ENCODE measurements at regions not wholly inside any gene's neighbourhood (a gene's known extent, or its start where the extent isn't known, plus 50 kb on each side); places are given as distances from the start of the nearest gene placed in this dataset.

DNA sequence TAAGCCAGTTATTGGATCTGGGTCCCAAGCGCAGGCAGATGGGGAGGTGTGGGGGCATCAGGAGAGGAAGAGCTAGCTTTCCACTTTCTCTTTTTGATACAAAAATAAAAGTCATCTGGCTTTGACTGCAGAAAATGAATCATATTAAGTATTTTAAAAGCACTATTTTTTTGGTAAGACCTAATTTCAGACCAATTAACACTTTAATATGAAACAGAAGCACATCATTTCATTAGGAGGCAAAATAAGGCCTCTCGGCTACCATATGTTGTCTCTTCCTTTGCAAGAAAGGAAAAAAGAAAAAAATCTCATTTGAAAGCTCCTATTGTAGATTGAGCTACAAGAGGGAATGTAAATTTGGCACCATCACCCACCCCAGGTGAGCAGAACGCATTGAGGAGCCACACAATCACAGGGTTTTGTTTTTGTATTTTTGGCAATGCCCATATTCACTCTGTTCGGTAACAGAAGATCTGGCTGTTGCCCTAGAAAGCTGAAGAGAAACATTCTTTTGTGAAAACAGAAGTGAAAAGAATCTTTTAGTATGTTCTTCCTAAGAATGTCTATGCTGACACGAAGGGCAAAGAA is 390.7 kb upstream of the ETAA1 start:
- no peaks in the 10 kb centered on the region for H3K79me2 ChIP-seq (ENCODE audit: insufficient read depth, low read length)
- WGBS (ENCODE audit: extremely low coverage, insufficient read length, low lambda C conversion rate): no CpG with 5 or more reads among the region's 5 CpGs
- no peaks in the 10 kb centered on the region for H3K4me1 ChIP-seq (ENCODE audit: insufficient read depth, low read length)
- no peak overlapping the region for H3K56ac ChIP-seq (ENCODE audit: insufficient read length, low read depth, low read length)
- no peaks in the 10 kb centered on the region for H3K9me3 ChIP-seq (ENCODE audit: control insufficient read depth, low read depth, low read length)
- no peak overlapping the region for H4K8ac ChIP-seq (replicated peaks; ENCODE audit: insufficient read length, low read depth, low read length)
- no peak overlapping the region for H2AK5ac ChIP-seq (ENCODE audit: insufficient read length, low read length)
- H3K27me3 Mint-ChIP-seq (ENCODE audit: low read depth): no peaks in the 10 kb centered on the region; the same call in 1 of the 2 replicates
- H3K27me3 ChIP-seq (ENCODE audit: insufficient read depth, low read length): no peaks in the 10 kb centered on the region
- no peaks in the 10 kb centered on the region for H3K36me3 Mint-ChIP-seq (ENCODE audit: insufficient read depth in 1 of 3, low read depth in 3 of 3)
- no peak overlapping the region for H3K23ac ChIP-seq (ENCODE audit: insufficient read length, low read depth, low read length)
- no peak overlapping the region for H4K5ac ChIP-seq (ENCODE audit: insufficient read length, low read depth, low read length)
- H2AFZ ChIP-seq (ENCODE audit: low read length): no peak overlapping the region
- TF ChIP-seq, protein P1, sequence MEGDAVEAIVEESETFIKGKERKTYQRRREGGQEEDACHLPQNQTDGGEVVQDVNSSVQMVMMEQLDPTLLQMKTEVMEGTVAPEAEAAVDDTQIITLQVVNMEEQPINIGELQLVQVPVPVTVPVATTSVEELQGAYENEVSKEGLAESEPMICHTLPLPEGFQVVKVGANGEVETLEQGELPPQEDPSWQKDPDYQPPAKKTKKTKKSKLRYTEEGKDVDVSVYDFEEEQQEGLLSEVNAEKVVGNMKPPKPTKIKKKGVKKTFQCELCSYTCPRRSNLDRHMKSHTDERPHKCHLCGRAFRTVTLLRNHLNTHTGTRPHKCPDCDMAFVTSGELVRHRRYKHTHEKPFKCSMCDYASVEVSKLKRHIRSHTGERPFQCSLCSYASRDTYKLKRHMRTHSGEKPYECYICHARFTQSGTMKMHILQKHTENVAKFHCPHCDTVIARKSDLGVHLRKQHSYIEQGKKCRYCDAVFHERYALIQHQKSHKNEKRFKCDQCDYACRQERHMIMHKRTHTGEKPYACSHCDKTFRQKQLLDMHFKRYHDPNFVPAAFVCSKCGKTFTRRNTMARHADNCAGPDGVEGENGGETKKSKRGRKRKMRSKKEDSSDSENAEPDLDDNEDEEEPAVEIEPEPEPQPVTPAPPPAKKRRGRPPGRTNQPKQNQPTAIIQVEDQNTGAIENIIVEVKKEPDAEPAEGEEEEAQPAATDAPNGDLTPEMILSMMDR (conservative IDR thresholded peaks at IDR 0.05): no peak
- no peak overlapping the region for H3K9ac ChIP-seq (ENCODE audit: extremely low read depth, insufficient read length, low read length)
- no peaks in the 10 kb centered on the region for H4K20me1 ChIP-seq (ENCODE audit: control insufficient read depth, insufficient read depth, insufficient read length)
- H3K4me1 Mint-ChIP-seq: peaks cover 2 to 5% of the 10 kb centered on the region in 2 experiments
- H3K23me2 ChIP-seq (ENCODE audit: insufficient read length, low read depth, low read length, poor library complexity, severe bottlenecking): no peaks in the 10 kb centered on the region
- no peak overlapping the region for H3K4me3 Mint-ChIP-seq
- no peak overlapping the region for H2BK12ac ChIP-seq (ENCODE audit: insufficient read length, low read depth, low read length)
- H3K4ac ChIP-seq (ENCODE audit: low read depth, low read length): no peak overlapping the region
- H2BK120ac ChIP-seq (ENCODE audit: low read depth, low read length, poor library complexity, severe bottlenecking): no peak overlapping the region
- H3K18ac ChIP-seq (ENCODE audit: insufficient read length, low read depth, low read length): no peak overlapping the region
- H3K9me3 Mint-ChIP-seq: no peaks in the 10 kb centered on the region
- H2BK15ac ChIP-seq (ENCODE audit: low read depth, low read length): no peak overlapping the region
- H2BK5ac ChIP-seq (ENCODE audit: insufficient read length, low read length): no peak overlapping the region
- H3K27ac ChIP-seq (ENCODE audit: insufficient read length, low read depth, low read length): no peak overlapping the region
- no peak overlapping the region for H3K27ac Mint-ChIP-seq
- H3T11ph ChIP-seq (ENCODE audit: low read length): no peak overlapping the region
- DNase-seq: no peak
- no peak overlapping the region for H3K14ac ChIP-seq (ENCODE audit: insufficient read depth, low read length)
- H3K4me2 ChIP-seq (ENCODE audit: insufficient read depth, insufficient read length, low read length): no peak overlapping the region
- H3K79me1 ChIP-seq (ENCODE audit: insufficient read depth, low read depth, low read length, poor library complexity, severe bottlenecking): no peaks in the 10 kb centered on the region
- no peak overlapping the region for H2BK20ac ChIP-seq (ENCODE audit: low read depth, low read length, poor library complexity, severe bottlenecking)
- H4K91ac ChIP-seq (ENCODE audit: insufficient read length, low read depth, low read length): no peak overlapping the region

Data from H9 (cell line).